ENCODE measurements at regions not wholly inside any gene's neighbourhood (a gene's known extent, or its start where the extent isn't known, plus 50 kb on each side); places are given as distances from the start of the nearest gene placed in this dataset.
A peak's percentile ranks its signal among the peaks of the same experiment; 100 is the strongest.

GRCh38 chr1:115181231-115181630 is 91.9 kb upstream of the TSPAN2 start:
- H2AFZ ChIP-seq (ENCODE audit: low read length) = peak overlapping the region; percentile 21
- no peak for DNase-seq (ENCODE audit: insufficient read length, low spot score, missing footprints)

GRCh38 chr1:115179397-115180079 is 90.2 kb upstream of the TSPAN2 start:
- H3K9me3 ChIP-seq (ENCODE audit: low read depth, low read length) = peaks cover 2% of the 10 kb centered on the region
- H4K20me1 ChIP-seq (ENCODE audit: insufficient read depth, low read length) = no peaks in the 10 kb centered on the region
- H3K27me3 ChIP-seq (ENCODE audit: insufficient read depth, low read length) = no peaks in the 10 kb centered on the region
- no peak overlapping the region for H2AFZ ChIP-seq (ENCODE audit: low read length)
- peak overlapping the region; percentile 10 for H3K4me3 ChIP-seq (ENCODE audit: insufficient read depth, low read length)
- no peaks in the 10 kb centered on the region for H3K79me2 ChIP-seq (ENCODE audit: insufficient read depth, low read length)
- H3K4me1 ChIP-seq (ENCODE audit: insufficient read depth, low read length) = peaks cover 47% of the 10 kb centered on the region
- H3K27ac ChIP-seq (ENCODE audit: low read depth, low read length) = peak overlapping the region; percentile 95
- H3K4me2 ChIP-seq (ENCODE audit: insufficient read depth, low read length) = peak overlapping the region; percentile 25
- DNase-seq (ENCODE audit: insufficient read length, low spot score, missing footprints) = peak; percentile 92
- no peak for TF ChIP-seq CTCF (IDR thresholded peaks at IDR 0.05; ENCODE audit: extremely low read depth, low read depth, low read length)
- H3K36me3 ChIP-seq (ENCODE audit: insufficient read depth, low read length) = no peaks in the 10 kb centered on the region

More at GRCh38 chr1:115181231-115181630, 91.9 kb upstream of the TSPAN2 start:
- H3K36me3 ChIP-seq (ENCODE audit: insufficient read depth, low read length) = no peaks in the 10 kb centered on the region
- peak overlapping the region; percentile 95 for H3K27ac ChIP-seq (ENCODE audit: low read depth, low read length)
- TF ChIP-seq CTCF (IDR thresholded peaks at IDR 0.05; ENCODE audit: extremely low read depth, low read depth, low read length) = no peak
- H3K4me2 ChIP-seq (ENCODE audit: insufficient read depth, low read length) = no peak overlapping the region
- H3K79me2 ChIP-seq (ENCODE audit: insufficient read depth, low read length) = no peaks in the 10 kb centered on the region
- no peaks in the 10 kb centered on the region for H4K20me1 ChIP-seq (ENCODE audit: insufficient read depth, low read length)
- H3K4me3 ChIP-seq (ENCODE audit: insufficient read depth, low read length) = no peak overlapping the region
- no peaks in the 10 kb centered on the region for H3K9me3 ChIP-seq (ENCODE audit: low read depth, low read length)
- no peaks in the 10 kb centered on the region for H3K27me3 ChIP-seq (ENCODE audit: insufficient read depth, low read length)
- H3K4me1 ChIP-seq (ENCODE audit: insufficient read depth, low read length) = peaks cover 56% of the 10 kb centered on the region

- H3K4me2 ChIP-seq (ENCODE audit: insufficient read depth, low read length) = no peak overlapping the region
- no peak overlapping the region for H3K27ac ChIP-seq (ENCODE audit: low read depth, low read length)
- peaks cover 7% of the 10 kb centered on the region for H3K9me3 ChIP-seq (ENCODE audit: low read depth, low read length)
- H3K4me3 ChIP-seq (ENCODE audit: insufficient read depth, low read length) = no peak overlapping the region
- H3K4me1 ChIP-seq (ENCODE audit: insufficient read depth, low read length) = peaks cover 29% of the 10 kb centered on the region
- H4K20me1 ChIP-seq (ENCODE audit: insufficient read depth, low read length) = no peaks in the 10 kb centered on the region
- no peak for TF ChIP-seq CTCF (IDR thresholded peaks at IDR 0.05; ENCODE audit: extremely low read depth, low read depth, low read length)
- H3K79me2 ChIP-seq (ENCODE audit: insufficient read depth, low read length) = no peaks in the 10 kb centered on the region
- no peaks in the 10 kb centered on the region for H3K27me3 ChIP-seq (ENCODE audit: insufficient read depth, low read length)
- H3K36me3 ChIP-seq (ENCODE audit: insufficient read depth, low read length) = no peaks in the 10 kb centered on the region
- DNase-seq (ENCODE audit: insufficient read length, low spot score, missing footprints) = no peak
- H2AFZ ChIP-seq (ENCODE audit: low read length) = no peak overlapping the region
These were observed 86.9 kb upstream of the TSPAN2 start for GRCh38 chr1:115176189-115176588.

GRCh38 chr1:115175596-115175995 is 86.3 kb upstream of the TSPAN2 start:
- peak; percentile 18 for DNase-seq (ENCODE audit: insufficient read length, low spot score, missing footprints)
- no peaks in the 10 kb centered on the region for H3K36me3 ChIP-seq (ENCODE audit: insufficient read depth, low read length)
- no peaks in the 10 kb centered on the region for H4K20me1 ChIP-seq (ENCODE audit: insufficient read depth, low read length)
- H3K9me3 ChIP-seq (ENCODE audit: low read depth, low read length) = peaks cover 7% of the 10 kb centered on the region
- H3K4me3 ChIP-seq (ENCODE audit: insufficient read depth, low read length) = no peak overlapping the region
- no peaks in the 10 kb centered on the region for H3K27me3 ChIP-seq (ENCODE audit: insufficient read depth, low read length)
- H3K27ac ChIP-seq (ENCODE audit: low read depth, low read length) = no peak overlapping the region
- TF ChIP-seq CTCF (IDR thresholded peaks at IDR 0.05; ENCODE audit: extremely low read depth, low read depth, low read length) = no peak
- no peak overlapping the region for H2AFZ ChIP-seq (ENCODE audit: low read length)
- no peak overlapping the region for H3K4me2 ChIP-seq (ENCODE audit: insufficient read depth, low read length)
- no peaks in the 10 kb centered on the region for H3K79me2 ChIP-seq (ENCODE audit: insufficient read depth, low read length)
- peaks cover 29% of the 10 kb centered on the region for H3K4me1 ChIP-seq (ENCODE audit: insufficient read depth, low read length)

All from osteoblast (primary cell).